BE2C (cell line): ENCODE measurements at regions not wholly inside any gene's neighbourhood (a gene's known extent, or its start where the extent isn't known, plus 50 kb on each side); places are given as distances from the start of the nearest gene placed in this dataset.

ENCODE experiments used
- DNase-seq: peaks from one replicate; pipeline ENCODE4 v3.0.0-alpha.2; 2020
- H3K27me3 ChIP-seq: fragments of 250-450 bp; sonication (Bioruptor Pico); 2 replicates; pipeline ENCODE4 v1.5.1; 2020; ENCODE audit warnings: mild to moderate bottlenecking
- H3K36me3 ChIP-seq: fragments of 250-450 bp; sonication (Bioruptor Pico); 2 replicates; pipeline ENCODE4 v1.5.1; 2020; ENCODE audit warnings: mild to moderate bottlenecking
- H3K4me1 ChIP-seq: fragments of 250-450 bp; sonication (Bioruptor Pico); 2 replicates; pipeline ENCODE4 v1.5.1; 2020
- H3K4me3 ChIP-seq: 2 replicates; pipeline ENCODE4 v1.5.1; 2011; ENCODE audit warnings: low read depth, low read length
- H3K9me3 ChIP-seq: fragments of 250-450 bp; sonication (Bioruptor Pico); 2 replicates; pipeline ENCODE4 v1.5.1; 2020
- CTCF ChIP-seq: IDR thresholded peaks from 2 replicates; pipeline ENCODE4 v1.5.1; 2012; ENCODE audit warnings: mild to moderate bottlenecking, low read depth, low read length

- H3K36me3 ChIP-seq = no peaks in the 10 kb centered on the region
- no peak for TF ChIP-seq CTCF
Measured at GRCh38 chr9:84101964-84102632, 121.5 kb downstream of the RMI1 start.

GRCh38 chr9:84103651-84104377 is 123.2 kb downstream of the RMI1 start:
- H3K27me3 ChIP-seq = peaks cover 9% of the 10 kb centered on the region

More at GRCh38 chr9:84101964-84102632, 121.5 kb downstream of the RMI1 start:
- Histone ChIP-seq H3K4me3 (no peak overlapping the region), H3K27me3 (peaks cover 10% of the 10 kb centered on the region), H3K9me3 (no peaks in the 10 kb centered on the region), H3K4me1 (no peaks in the 10 kb centered on the region; the same call in 1 of the 2 replicates)
- DNase-seq = no peak

GRCh38 chr9:84107081-84107480 is 126.5 kb downstream of the RMI1 start:
- no peak for TF ChIP-seq CTCF
- Histone ChIP-seq H3K27me3 (peaks cover 3% of the 10 kb centered on the region; the same call in 1 of the 2 replicates), H3K4me3 (no peak overlapping the region), H3K9me3 (no peaks in the 10 kb centered on the region), H3K36me3 (no peaks in the 10 kb centered on the region), H3K4me1 (no peaks in the 10 kb centered on the region; the same call in 1 of the 2 replicates)
- no peak for DNase-seq

More at GRCh38 chr9:84103651-84104377, 123.2 kb downstream of the RMI1 start:
- Histone ChIP-seq H3K4me1 (no peaks in the 10 kb centered on the region; the same call in 1 of the 2 replicates), H3K36me3 (no peaks in the 10 kb centered on the region), H3K9me3 (no peaks in the 10 kb centered on the region), H3K4me3 (no peak overlapping the region)
- TF ChIP-seq CTCF = no peak
- no peak for DNase-seq

- TF ChIP-seq CTCF = no peak
- H3K4me1 ChIP-seq = no peaks in the 10 kb centered on the region; the same call in 1 of the 2 replicates
- no peak for DNase-seq
- 0 out of 2 replicates have a peak, but pooled peaks cover 3% of the 10 kb centered on the region for H3K27me3 ChIP-seq
- H3K4me3 ChIP-seq = no peak overlapping the region
- no peaks in the 10 kb centered on the region for H3K36me3 ChIP-seq
- H3K9me3 ChIP-seq = no peaks in the 10 kb centered on the region
Measured at GRCh38 chr9:84107995-84108394, 127.4 kb downstream of the RMI1 start.

- TF ChIP-seq CTCF = no peak
- DNase-seq = no peak
- Histone ChIP-seq H3K4me1 (no peaks in the 10 kb centered on the region; the same call in 1 of the 2 replicates), H3K27me3 (no peaks in the 10 kb centered on the region), H3K4me3 (no peak overlapping the region), H3K36me3 (no peaks in the 10 kb centered on the region), H3K9me3 (no peaks in the 10 kb centered on the region; the same call in 1 of the 2 replicates)
Measured at GRCh38 chr9:84111726-84112125, 131.1 kb downstream of the RMI1 start.
